Activated CD4-positive, alpha-beta memory T cell treated with anti-CD3 and anti-CD28 coated beads for 36 hours (primary cell): ENCODE measurements at regions not wholly inside any gene's neighbourhood (a gene's known extent, or its start where the extent isn't known, plus 50 kb on each side); places are given as distances from the start of the nearest gene placed in this dataset.
"Not testable (repeated sequence)": the region's sequence is repeated elsewhere in the genome, so short reads cannot be mapped to it uniquely, and the experiment has no call there.

ENCODE experiments used
- CTCF ChIA-PET: fragments of 350-600 bp; sonication (Branson Sonifier 250); formaldehyde crosslinking; loops from one replicate; lab custom pipeline; 2021; ENCODE audit warnings: antibody characterized with exemption, inconsistent platforms; lab: Charles Lee
- POLR2A ChIA-PET: fragments of 350-600 bp; sonication (Branson Sonifier 250); formaldehyde crosslinking; loops from one replicate; lab custom pipeline; 2021; ENCODE audit warnings: antibody characterized with exemption; lab: Charles Lee
- DNase-seq: peaks from one replicate; pipeline ENCODE4 v3.0.0-alpha.2; 2020
- H3K27ac Mint-ChIP-seq: one replicate; pipeline ENCODE4 v1.8.0; 2021; ENCODE audit warnings: mixed read lengths
- H3K27me3 Mint-ChIP-seq: one replicate; pipeline ENCODE4 v1.8.0; 2021; ENCODE audit warnings: mixed read lengths
- H3K36me3 Mint-ChIP-seq: one replicate; pipeline ENCODE4 v1.8.0; 2021; ENCODE audit warnings: mixed read lengths
- H3K4me1 Mint-ChIP-seq: one replicate; pipeline ENCODE4 v1.8.0; 2021; ENCODE audit warnings: low read depth, mixed read lengths
- H3K4me3 Mint-ChIP-seq: one replicate; pipeline ENCODE4 v1.8.0; 2021; ENCODE audit warnings: mild to moderate bottlenecking, mixed read lengths
- H3K9me3 Mint-ChIP-seq: one replicate; pipeline ENCODE4 v1.8.0; 2021; ENCODE audit warnings: mixed read lengths
- intact Hi-C: fragments of 100-400 bp; cut with micrococcal nuclease; formaldehyde crosslinking; loops from one replicate; pipeline ENCODE4 v1.15.1; 2023

- no peaks in the 10 kb centered on the region for H3K36me3 Mint-ChIP-seq
- no peak for DNase-seq
- ChIA-PET POLR2A (no interaction called here), CTCF (interaction anchor here (1.0 kb wide), 1 partner anchor 243 kb away, joined by 3 read pairs; no protein-coding TSS in a partner anchor)
- H3K9me3 Mint-ChIP-seq = no peaks in the 10 kb centered on the region
- no peak overlapping the region for H3K4me3 Mint-ChIP-seq
- no peaks in the 10 kb centered on the region for H3K27me3 Mint-ChIP-seq
- no peak overlapping the region for H3K27ac Mint-ChIP-seq
- intact Hi-C loops = loop anchor here (5.0 kb wide), 1 partner anchor 140 kb away; no protein-coding TSS in a partner anchor
- H3K4me1 Mint-ChIP-seq = peaks cover 11% of the 10 kb centered on the region
Observed at GRCh38 chrX:40872351-40872750, 137.0 kb upstream of the MED14 start.

- no peak overlapping the region for H3K27ac Mint-ChIP-seq
- H3K9me3 Mint-ChIP-seq = no peaks in the 10 kb centered on the region
- H3K36me3 Mint-ChIP-seq = no peaks in the 10 kb centered on the region
- no peaks in the 10 kb centered on the region for H3K27me3 Mint-ChIP-seq
- intact Hi-C loops = no loop called here
- peaks cover 14% of the 10 kb centered on the region for H3K4me1 Mint-ChIP-seq
- H3K4me3 Mint-ChIP-seq = no peak overlapping the region
- POLR2A ChIA-PET = no interaction called here
- no peak for DNase-seq
- CTCF ChIA-PET = no interaction called here
Observed at GRCh38 chrX:40875476-40875875, 140.1 kb upstream of the MED14 start.

- ChIA-PET CTCF (interaction anchor here (0.6 to 3.3 kb wide), 11 partner anchors 10 to 260 kb away, joined by 3 to 36 read pairs (median 3); partner anchors contain the start of gene USP9X), POLR2A (no interaction called here)
- Mint-ChIP-seq H3K4me1 (peaks cover 3% of the 10 kb centered on the region), H3K9me3 (no peaks in the 10 kb centered on the region), H3K4me3 (no peak overlapping the region), H3K27me3 (no peaks in the 10 kb centered on the region), H3K36me3 (no peaks in the 10 kb centered on the region), H3K27ac (no peak overlapping the region)
- no peak for DNase-seq
- intact Hi-C loops = loop anchor here (1.0 kb wide), 1 partner anchor 236 kb away; no protein-coding TSS in a partner anchor
Observed at GRCh38 chrX:40877887-40878286, 142.5 kb upstream of the MED14 start.

- POLR2A ChIA-PET = no interaction called here
- no peaks in the 10 kb centered on the region for H3K27me3 Mint-ChIP-seq
- H3K27ac Mint-ChIP-seq = no peak overlapping the region
- intact Hi-C loops = loop anchor here (1.0 kb wide), 1 partner anchor 236 kb away; no protein-coding TSS in a partner anchor
- peaks cover 3% of the 10 kb centered on the region for H3K4me1 Mint-ChIP-seq
- CTCF ChIA-PET = interaction anchor here (0.6 to 3.3 kb wide), 7 partner anchors 14 to 236 kb away, joined by 3 to 36 read pairs (median 4); partner anchors contain the start of gene USP9X
- no peak for DNase-seq
- H3K36me3 Mint-ChIP-seq = no peaks in the 10 kb centered on the region
- H3K9me3 Mint-ChIP-seq = no peaks in the 10 kb centered on the region
- H3K4me3 Mint-ChIP-seq = no peak overlapping the region
Observed at GRCh38 chrX:40878766-40879165, 143.4 kb upstream of the MED14 start.

- POLR2A ChIA-PET, DNase-seq, H3K36me3 Mint-ChIP-seq, H3K4me3 Mint-ChIP-seq, H3K9me3 Mint-ChIP-seq, H3K27ac Mint-ChIP-seq, H3K27me3 Mint-ChIP-seq, H3K4me1 Mint-ChIP-seq, intact Hi-C loops: not testable (repeated sequence)
- CTCF ChIA-PET = interaction anchor here (2.1 to 3.3 kb wide), 2 partner anchors 233 to 236 kb away, joined by 11 to 36 read pairs; no protein-coding TSS in a partner anchor
Observed at GRCh38 chrX:40879172-40879571, 143.8 kb upstream of the MED14 start.

GRCh38 chrX:40880712-40881111 lies 145.4 kb upstream of the MED14 start:
- Mint-ChIP-seq H3K27ac (no peak overlapping the region), H3K9me3 (no peaks in the 10 kb centered on the region), H3K36me3 (no peaks in the 10 kb centered on the region), H3K4me3 (no peak overlapping the region), H3K4me1 (peaks cover 3% of the 10 kb centered on the region), H3K27me3 (no peaks in the 10 kb centered on the region)
- intact Hi-C loops = no loop called here
- ChIA-PET POLR2A (no interaction called here), CTCF (no interaction called here)
- no peak for DNase-seq

GRCh38 chrX:40883021-40883619 lies 147.8 kb upstream of the MED14 start:
- no peaks in the 10 kb centered on the region for H3K36me3 Mint-ChIP-seq
- intact Hi-C loops = no loop called here
- DNase-seq = no peak
- no peaks in the 10 kb centered on the region for H3K27me3 Mint-ChIP-seq
- ChIA-PET POLR2A (no interaction called here), CTCF (no interaction called here)
- H3K27ac Mint-ChIP-seq = no peak overlapping the region
- no peaks in the 10 kb centered on the region for H3K9me3 Mint-ChIP-seq
- H3K4me3 Mint-ChIP-seq = no peak overlapping the region
- H3K4me1 Mint-ChIP-seq = peaks cover 2% of the 10 kb centered on the region

GRCh38 chrX:40885989-40886388 lies 150.6 kb upstream of the MED14 start:
- no peaks in the 10 kb centered on the region for H3K9me3 Mint-ChIP-seq
- H3K27ac Mint-ChIP-seq = no peak overlapping the region
- H3K4me3 Mint-ChIP-seq = no peak overlapping the region
- H3K27me3 Mint-ChIP-seq = no peaks in the 10 kb centered on the region
- CTCF ChIA-PET = no interaction called here
- no peaks in the 10 kb centered on the region for H3K36me3 Mint-ChIP-seq
- POLR2A ChIA-PET = no interaction called here
- no peaks in the 10 kb centered on the region for H3K4me1 Mint-ChIP-seq
- DNase-seq = no peak
- intact Hi-C loops = no loop called here

- H3K4me1 Mint-ChIP-seq = no peaks in the 10 kb centered on the region
- no peak overlapping the region for H3K27ac Mint-ChIP-seq
- H3K27me3 Mint-ChIP-seq = no peaks in the 10 kb centered on the region
- intact Hi-C loops = no loop called here
- no peaks in the 10 kb centered on the region for H3K9me3 Mint-ChIP-seq
- no peak for DNase-seq
- POLR2A ChIA-PET = no interaction called here
- no peak overlapping the region for H3K4me3 Mint-ChIP-seq
- CTCF ChIA-PET = no interaction called here
- no peaks in the 10 kb centered on the region for H3K36me3 Mint-ChIP-seq
Observed at GRCh38 chrX:40887476-40887875, 152.1 kb upstream of the MED14 start.

GRCh38 chrX:40891798-40892197 lies 156.5 kb upstream of the MED14 start:
- H3K27ac Mint-ChIP-seq = no peak overlapping the region
- H3K4me1 Mint-ChIP-seq = no peaks in the 10 kb centered on the region
- intact Hi-C loops = no loop called here
- no peaks in the 10 kb centered on the region for H3K9me3 Mint-ChIP-seq
- POLR2A ChIA-PET = no interaction called here
- no peaks in the 10 kb centered on the region for H3K36me3 Mint-ChIP-seq
- no peaks in the 10 kb centered on the region for H3K27me3 Mint-ChIP-seq
- no peak overlapping the region for H3K4me3 Mint-ChIP-seq
- DNase-seq = no peak
- CTCF ChIA-PET = interaction anchor here (0.6 kb wide), 1 partner anchor 223 kb away, joined by 3 read pairs; no protein-coding TSS in a partner anchor

GRCh38 chrX:40893251-40893910 lies 158.0 kb upstream of the MED14 start:
- no peak for DNase-seq
- no peaks in the 10 kb centered on the region for H3K27me3 Mint-ChIP-seq
- intact Hi-C loops = no loop called here
- ChIA-PET CTCF (no interaction called here), POLR2A (no interaction called here)
- H3K4me3 Mint-ChIP-seq = no peak overlapping the region
- no peak overlapping the region for H3K27ac Mint-ChIP-seq
- H3K4me1 Mint-ChIP-seq = no peaks in the 10 kb centered on the region
- no peaks in the 10 kb centered on the region for H3K9me3 Mint-ChIP-seq
- no peaks in the 10 kb centered on the region for H3K36me3 Mint-ChIP-seq

GRCh38 chrX:40895246-40895645 lies 159.9 kb upstream of the MED14 start:
- CTCF ChIA-PET = no interaction called here
- no peak for DNase-seq
- no peaks in the 10 kb centered on the region for H3K27me3 Mint-ChIP-seq
- no peaks in the 10 kb centered on the region for H3K9me3 Mint-ChIP-seq
- H3K4me3 Mint-ChIP-seq = no peak overlapping the region
- intact Hi-C loops = no loop called here
- H3K27ac Mint-ChIP-seq = no peak overlapping the region
- H3K4me1 Mint-ChIP-seq = no peaks in the 10 kb centered on the region
- no peaks in the 10 kb centered on the region for H3K36me3 Mint-ChIP-seq
- POLR2A ChIA-PET = no interaction called here
